DOHH2 (cell line): ENCODE measurements at regions not wholly inside any gene's neighbourhood (a gene's known extent, or its start where the extent isn't known, plus 50 kb on each side); places are given as distances from the start of the nearest gene placed in this dataset.

Source experiments
- CTCF ChIP-seq: fragments of 200-600 bp; sonication (generic); IDR thresholded peaks from one replicate; pipeline ENCODE4 v1.5.1; 2014; ENCODE audit warnings: antibody characterized with exemption, mild to moderate bottlenecking, low read depth, low read length; ENCODE audit not compliant: poor library complexity, severe bottlenecking
- EZH2phosphoT487 ChIP-seq: fragments of 200-600 bp; sonication (generic); IDR thresholded peaks from 2 replicates; pipeline ENCODE4 v1.6.1; 2017; ENCODE audit warnings: borderline replicate concordance, mild to moderate bottlenecking, antibody characterized with exemption, low read length, moderate library complexity, mixed read lengths

GRCh38 chr4:178198691-178199090, 756.5 kb upstream of the AGA start:
- TF ChIP-seq CTCF (no peak), EZH2phosphoT487 (no peak)
